Breast epithelium (tissue), 4 donors: ENCODE measurements at regions not wholly inside any gene's neighbourhood (a gene's known extent, or its start where the extent isn't known, plus 50 kb on each side); places are given as distances from the start of the nearest gene placed in this dataset.
"Not testable (repeated sequence)": the region's sequence is repeated elsewhere in the genome, so short reads cannot be mapped to it uniquely, and the experiment has no call there.

ENCODE experiments used
- DNase-seq, 2 donors: peaks; one replicate each; pipeline ENCODE4 v3.0.0-alpha.2; 2019; ENCODE audit warnings: low spot score in 2 of 2
- H3K27ac ChIP-seq, 2 donors: fragments of 200-600 bp; sonication (generic) in 1 of 2; one replicate each; pipeline ENCODE4 v1.5.1; 2016 to 2019; ENCODE audit warnings: mild to moderate bottlenecking in 1 of 2
- H3K27me3 ChIP-seq, 2 donors: fragments of 200-600 bp; sonication (generic) in 1 of 2; one replicate each; pipeline versions ENCODE4 v1.5.1 to v1.6.0; 2017 to 2019; ENCODE audit warnings: control low read depth in 1 of 2, mild to moderate bottlenecking in 1 of 2
- H3K36me3 ChIP-seq: fragments of 200-600 bp; one replicate; pipeline ENCODE4 v1.5.1; 2019
- H3K4me1 ChIP-seq, 2 donors: fragments of 200-600 bp; sonication (generic); one replicate each; pipeline ENCODE4 v1.5.1; 2016 to 2019; ENCODE audit warnings: control low read depth in 1 of 2
- H3K4me3 ChIP-seq, 3 donors: fragments of 200-600 bp; sonication (generic); 1 replicate in 2 of 3; 2 replicates in 1 of 3; pipeline ENCODE4 v1.5.1; 2016 to 2019; ENCODE audit warnings: mild to moderate bottlenecking in 3 of 3, moderate library complexity in 2 of 3
- H3K9me3 ChIP-seq, 2 donors: fragments of 200-600 bp; sonication (generic) in 1 of 2; one replicate each; pipeline ENCODE4 v1.5.1; 2016 to 2019; ENCODE audit warnings: control low read depth in 1 of 2
- CTCF ChIP-seq, 3 donors: fragments of 450-650 bp; IDR thresholded peaks; one replicate each; pipeline ENCODE4 v1.5.1; 2016 to 2017; ENCODE audit warnings: antibody characterized with exemption in 3 of 3, mild to moderate bottlenecking in 3 of 3, moderate library complexity in 3 of 3
- POLR2A ChIP-seq: fragments of 450-650 bp; IDR thresholded peaks from one replicate; pipeline ENCODE4 v1.6.1; 2016; ENCODE audit warnings: antibody characterized with exemption, mild to moderate bottlenecking, moderate library complexity
- POLR2AphosphoS5 ChIP-seq, 3 donors: sonication (generic); formaldehyde crosslinking; IDR thresholded peaks; one replicate each; pipeline ENCODE4 v1.6.1; 2017; ENCODE audit warnings: antibody characterized with exemption in 3 of 3
- intact Hi-C: fragments of 100-400 bp; cut with DNase I; formaldehyde crosslinking; loops from one replicate; pipeline ENCODE4 v1.15.1; 2023; ENCODE audit warnings: low total_unique reads

- no peaks in the 10 kb centered on the region for H3K4me1 ChIP-seq
- no peak overlapping the region for H3K27ac ChIP-seq
- H3K9me3 ChIP-seq = no peaks in the 10 kb centered on the region
- H3K36me3 ChIP-seq = no peaks in the 10 kb centered on the region
- H3K27me3 ChIP-seq = no peaks in the 10 kb centered on the region
- intact Hi-C loops = no loop called here
- no peak overlapping the region for H3K4me3 ChIP-seq
- TF ChIP-seq POLR2AphosphoS5 (IDR thresholded peaks at IDR 0.05) (no peak), CTCF (IDR thresholded peaks at IDR 0.05) (no peak), POLR2A (no peak)
- no peak for DNase-seq
Measured at GRCh38 chr10:9315292-9315691, 1260.8 kb downstream of the GATA3 start.

GRCh38 chr10:9331583-9332008 lies 1277.1 kb downstream of the GATA3 start:
- Histone ChIP-seq H3K4me3 (no peak overlapping the region), H3K9me3 (no peaks in the 10 kb centered on the region), H3K27me3 (no peaks in the 10 kb centered on the region), H3K27ac (no peak overlapping the region), H3K4me1 (no peaks in the 10 kb centered on the region), H3K36me3 (no peaks in the 10 kb centered on the region)
- intact Hi-C loops = no loop called here
- no peak for DNase-seq
- TF ChIP-seq POLR2AphosphoS5 (IDR thresholded peaks at IDR 0.05) (no peak), CTCF (IDR thresholded peaks at IDR 0.05) (peak; percentile 44 to 76 (median 64))

- intact Hi-C loops = no loop called here
- Histone ChIP-seq H3K27me3 (no peaks in the 10 kb centered on the region), H3K4me1 (no peaks in the 10 kb centered on the region), H3K27ac (no peak overlapping the region), H3K4me3 (no peak overlapping the region), H3K9me3 (no peaks in the 10 kb centered on the region), H3K36me3 (no peaks in the 10 kb centered on the region)
- TF ChIP-seq POLR2A = no peak
- no peak for TF ChIP-seq POLR2AphosphoS5 (IDR thresholded peaks at IDR 0.05)
- no peak for TF ChIP-seq CTCF (IDR thresholded peaks at IDR 0.05)
- no peak for DNase-seq
Measured at GRCh38 chr10:9334270-9334669, 1279.8 kb downstream of the GATA3 start.

GRCh38 chr10:9339716-9340115 lies 1285.2 kb downstream of the GATA3 start:
- no peaks in the 10 kb centered on the region for H3K36me3 ChIP-seq
- H3K4me1 ChIP-seq = no peaks in the 10 kb centered on the region
- no peak overlapping the region for H3K4me3 ChIP-seq
- H3K27ac ChIP-seq = no peak overlapping the region
- TF ChIP-seq POLR2AphosphoS5 (IDR thresholded peaks at IDR 0.05) (no peak), CTCF (IDR thresholded peaks at IDR 0.05) (no peak), POLR2A (no peak)
- no peaks in the 10 kb centered on the region for H3K27me3 ChIP-seq
- H3K9me3 ChIP-seq = no peaks in the 10 kb centered on the region
- intact Hi-C loops = no loop called here
- no peak for DNase-seq

- Histone ChIP-seq H3K27me3 (no peaks in the 10 kb centered on the region), H3K36me3 (no peaks in the 10 kb centered on the region), H3K4me1 (no peaks in the 10 kb centered on the region), H3K27ac (no peak overlapping the region), H3K9me3 (peaks cover 3 to 5% of the 10 kb centered on the region in 2 donors), H3K4me3 (no peak overlapping the region)
- peak in 2 of 3 donors; percentile 48 to 64 for TF ChIP-seq CTCF (IDR thresholded peaks at IDR 0.05)
- no peak for TF ChIP-seq POLR2AphosphoS5 (IDR thresholded peaks at IDR 0.05)
- TF ChIP-seq POLR2A = no peak
- DNase-seq = no peak
- intact Hi-C loops = no loop called here
Measured at GRCh38 chr10:9342885-9343570, 1288.5 kb downstream of the GATA3 start.

GRCh38 chr10:9347933-9348332 lies 1293.4 kb downstream of the GATA3 start:
- DNase-seq, H3K27ac ChIP-seq, intact Hi-C loops, H3K4me1 ChIP-seq, H3K36me3 ChIP-seq, H3K27me3 ChIP-seq, H3K9me3 ChIP-seq, H3K4me3 ChIP-seq: not testable (repeated sequence)
